ENCODE measurements at regions not wholly inside any gene's neighbourhood (a gene's known extent, or its start where the extent isn't known, plus 50 kb on each side); places are given as distances from the start of the nearest gene placed in this dataset.
"Not testable (repeated sequence)": the region's sequence is repeated elsewhere in the genome, so short reads cannot be mapped to it uniquely, and the experiment has no call there.

DNA sequence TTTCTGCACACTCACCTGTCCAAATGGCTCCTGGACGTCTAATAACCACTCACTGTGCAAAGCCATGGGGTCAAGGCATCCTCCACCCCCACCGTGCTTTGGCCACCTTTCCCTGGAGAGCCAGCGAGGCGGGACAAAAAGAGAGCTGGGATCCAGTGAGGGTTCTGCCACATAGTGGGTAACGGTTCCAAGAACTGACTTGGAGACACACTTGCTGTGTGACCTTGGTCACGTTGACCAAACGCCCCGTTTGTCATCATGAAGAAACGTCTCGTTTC, 287.2 kb downstream of the TFAP2C start:
- TF ChIP-seq, protein P1, sequence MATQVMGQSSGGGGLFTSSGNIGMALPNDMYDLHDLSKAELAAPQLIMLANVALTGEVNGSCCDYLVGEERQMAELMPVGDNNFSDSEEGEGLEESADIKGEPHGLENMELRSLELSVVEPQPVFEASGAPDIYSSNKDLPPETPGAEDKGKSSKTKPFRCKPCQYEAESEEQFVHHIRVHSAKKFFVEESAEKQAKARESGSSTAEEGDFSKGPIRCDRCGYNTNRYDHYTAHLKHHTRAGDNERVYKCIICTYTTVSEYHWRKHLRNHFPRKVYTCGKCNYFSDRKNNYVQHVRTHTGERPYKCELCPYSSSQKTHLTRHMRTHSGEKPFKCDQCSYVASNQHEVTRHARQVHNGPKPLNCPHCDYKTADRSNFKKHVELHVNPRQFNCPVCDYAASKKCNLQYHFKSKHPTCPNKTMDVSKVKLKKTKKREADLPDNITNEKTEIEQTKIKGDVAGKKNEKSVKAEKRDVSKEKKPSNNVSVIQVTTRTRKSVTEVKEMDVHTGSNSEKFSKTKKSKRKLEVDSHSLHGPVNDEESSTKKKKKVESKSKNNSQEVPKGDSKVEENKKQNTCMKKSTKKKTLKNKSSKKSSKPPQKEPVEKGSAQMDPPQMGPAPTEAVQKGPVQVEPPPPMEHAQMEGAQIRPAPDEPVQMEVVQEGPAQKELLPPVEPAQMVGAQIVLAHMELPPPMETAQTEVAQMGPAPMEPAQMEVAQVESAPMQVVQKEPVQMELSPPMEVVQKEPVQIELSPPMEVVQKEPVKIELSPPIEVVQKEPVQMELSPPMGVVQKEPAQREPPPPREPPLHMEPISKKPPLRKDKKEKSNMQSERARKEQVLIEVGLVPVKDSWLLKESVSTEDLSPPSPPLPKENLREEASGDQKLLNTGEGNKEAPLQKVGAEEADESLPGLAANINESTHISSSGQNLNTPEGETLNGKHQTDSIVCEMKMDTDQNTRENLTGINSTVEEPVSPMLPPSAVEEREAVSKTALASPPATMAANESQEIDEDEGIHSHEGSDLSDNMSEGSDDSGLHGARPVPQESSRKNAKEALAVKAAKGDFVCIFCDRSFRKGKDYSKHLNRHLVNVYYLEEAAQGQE (IDR thresholded peaks at IDR 0.05; ENCODE audit: borderline replicate concordance): no peak
- TF ChIP-seq RAD21 (conservative IDR thresholded peaks at IDR 0.05) (no peak), SMC3 (conservative IDR thresholded peaks at IDR 0.05; ENCODE audit: poor library complexity) (no peak)
- H4K20me1 ChIP-seq (ENCODE audit: insufficient read depth): no peaks in the 10 kb centered on the region
- peaks cover 30% of the 10 kb centered on the region for H3K27me3 ChIP-seq (ENCODE audit: insufficient read depth, low read depth, low read length)
- no peak overlapping the region for H3K9ac ChIP-seq (ENCODE audit: low read length)
- H3K4me3 ChIP-seq (ENCODE audit: low read length): no peak overlapping the region
- H3K27ac ChIP-seq (ENCODE audit: low read length): no peak overlapping the region
- H3F3A ChIP-seq (ENCODE audit: insufficient read depth, low read length, poor library complexity, severe bottlenecking): no peaks in the 10 kb centered on the region
- H3K36me3 ChIP-seq (ENCODE audit: insufficient read depth, low read length): no peaks in the 10 kb centered on the region
- no peak overlapping the region for H2AFZ ChIP-seq (ENCODE audit: low read depth, low read length)
- H3K9me3 ChIP-seq (ENCODE audit: low read length): no peaks in the 10 kb centered on the region
- no peak overlapping the region for H3K4me2 ChIP-seq (ENCODE audit: low read length)
- no peaks in the 10 kb centered on the region for H3K9me2 ChIP-seq (ENCODE audit: insufficient read depth, low read length)
- H3K79me2 ChIP-seq (replicated peaks; ENCODE audit: insufficient read depth, low read length): no peaks in the 10 kb centered on the region

DNA sequence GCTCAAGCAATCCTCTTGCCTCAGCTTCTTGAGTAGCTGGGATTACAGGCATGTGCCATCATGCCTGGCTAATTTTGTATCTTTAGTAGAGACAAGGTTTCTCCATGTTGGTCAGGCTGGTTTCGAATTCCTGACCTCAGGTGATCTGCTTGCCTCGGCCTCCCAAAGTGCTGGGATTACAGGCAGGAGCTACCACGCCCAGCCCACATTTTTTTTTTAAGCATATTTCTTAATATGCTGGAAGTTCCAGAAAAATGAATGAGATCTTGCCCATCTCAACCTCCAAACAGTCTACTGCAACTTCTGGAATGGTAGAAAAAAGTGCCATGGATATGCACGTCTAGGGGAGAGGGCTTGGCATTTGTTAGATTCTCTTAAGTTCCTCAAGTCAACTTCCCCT, 290.9 kb downstream of the TFAP2C start:
- H3K4me3 ChIP-seq (ENCODE audit: low read length); H3K9ac ChIP-seq (ENCODE audit: low read length); H3K4me2 ChIP-seq (ENCODE audit: low read length); H2AFZ ChIP-seq (ENCODE audit: low read depth, low read length); H4K20me1 ChIP-seq (ENCODE audit: insufficient read depth); H3K79me2 ChIP-seq (replicated peaks; ENCODE audit: insufficient read depth, low read length); H3K27ac ChIP-seq (ENCODE audit: low read length); H3K9me2 ChIP-seq (ENCODE audit: insufficient read depth, low read length); H3K36me3 ChIP-seq (ENCODE audit: insufficient read depth, low read length); H3F3A ChIP-seq (ENCODE audit: insufficient read depth, low read length, poor library complexity, severe bottlenecking); H3K9me3 ChIP-seq (ENCODE audit: low read length): not testable (repeated sequence)
- peaks cover 65% of the 10 kb centered on the region for H3K27me3 ChIP-seq (ENCODE audit: insufficient read depth, low read depth, low read length)

DNA sequence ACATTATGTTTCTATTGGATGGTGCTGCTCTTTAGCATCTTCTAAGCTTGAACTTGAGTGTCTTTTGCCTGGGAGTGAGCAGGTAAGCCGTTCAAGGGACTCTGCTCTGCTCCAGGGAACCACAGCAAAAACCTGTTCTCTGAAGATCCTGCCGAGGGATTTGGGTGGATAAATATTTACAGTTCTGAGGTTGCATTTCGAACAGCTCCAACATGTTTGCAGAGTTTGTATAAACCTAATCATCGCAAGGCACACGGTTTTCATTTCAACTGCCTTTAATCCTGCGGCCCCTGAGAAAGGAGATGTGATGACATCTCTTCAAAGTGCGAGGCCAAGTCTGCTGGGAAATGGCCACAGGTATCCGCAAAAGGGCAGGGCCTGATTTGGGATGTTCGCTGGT, 293.4 kb downstream of the TFAP2C start:
- no peaks in the 10 kb centered on the region for H3K9me3 ChIP-seq (ENCODE audit: low read length)
- H4K20me1 ChIP-seq (ENCODE audit: insufficient read depth): no peaks in the 10 kb centered on the region
- TF ChIP-seq, protein P2, sequence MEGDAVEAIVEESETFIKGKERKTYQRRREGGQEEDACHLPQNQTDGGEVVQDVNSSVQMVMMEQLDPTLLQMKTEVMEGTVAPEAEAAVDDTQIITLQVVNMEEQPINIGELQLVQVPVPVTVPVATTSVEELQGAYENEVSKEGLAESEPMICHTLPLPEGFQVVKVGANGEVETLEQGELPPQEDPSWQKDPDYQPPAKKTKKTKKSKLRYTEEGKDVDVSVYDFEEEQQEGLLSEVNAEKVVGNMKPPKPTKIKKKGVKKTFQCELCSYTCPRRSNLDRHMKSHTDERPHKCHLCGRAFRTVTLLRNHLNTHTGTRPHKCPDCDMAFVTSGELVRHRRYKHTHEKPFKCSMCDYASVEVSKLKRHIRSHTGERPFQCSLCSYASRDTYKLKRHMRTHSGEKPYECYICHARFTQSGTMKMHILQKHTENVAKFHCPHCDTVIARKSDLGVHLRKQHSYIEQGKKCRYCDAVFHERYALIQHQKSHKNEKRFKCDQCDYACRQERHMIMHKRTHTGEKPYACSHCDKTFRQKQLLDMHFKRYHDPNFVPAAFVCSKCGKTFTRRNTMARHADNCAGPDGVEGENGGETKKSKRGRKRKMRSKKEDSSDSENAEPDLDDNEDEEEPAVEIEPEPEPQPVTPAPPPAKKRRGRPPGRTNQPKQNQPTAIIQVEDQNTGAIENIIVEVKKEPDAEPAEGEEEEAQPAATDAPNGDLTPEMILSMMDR (IDR thresholded peaks at IDR 0.05; ENCODE audit: poor library complexity, severe bottlenecking): no peak
- TF ChIP-seq TAF1 (IDR thresholded peaks at IDR 0.05; ENCODE audit: low read depth) (no peak), EZH2 (IDR thresholded peaks at IDR 0.05; ENCODE audit: borderline replicate concordance, insufficient read depth, low read length, poor library complexity, severe bottlenecking) (no peak), RAD21 (conservative IDR thresholded peaks at IDR 0.05) (no peak), EP300 (conservative IDR thresholded peaks at IDR 0.05; ENCODE audit: poor library complexity, severe bottlenecking) (no peak), POLR2AphosphoS5 (IDR thresholded peaks at IDR 0.05) (no peak), SMC3 (conservative IDR thresholded peaks at IDR 0.05; ENCODE audit: poor library complexity) (no peak)
- TF ChIP-seq, protein P1 (IDR thresholded peaks at IDR 0.05; ENCODE audit: borderline replicate concordance): no peak
- H3K79me2 ChIP-seq (replicated peaks; ENCODE audit: insufficient read depth, low read length): no peaks in the 10 kb centered on the region
- no peaks in the 10 kb centered on the region for H3K9me2 ChIP-seq (ENCODE audit: insufficient read depth, low read length)
- H3K4me3 ChIP-seq (ENCODE audit: low read length): no peak overlapping the region
- no peak overlapping the region for H3K4me2 ChIP-seq (ENCODE audit: low read length)
- no peaks in the 10 kb centered on the region for H3F3A ChIP-seq (ENCODE audit: insufficient read depth, low read length, poor library complexity, severe bottlenecking)
- H3K27me3 ChIP-seq (ENCODE audit: insufficient read depth, low read depth, low read length): peaks cover 86% of the 10 kb centered on the region
- no peak overlapping the region for H3K27ac ChIP-seq (ENCODE audit: low read length)
- H3K36me3 ChIP-seq (ENCODE audit: insufficient read depth, low read length): no peaks in the 10 kb centered on the region
- no peak overlapping the region for H2AFZ ChIP-seq (ENCODE audit: low read depth, low read length)
- no peak overlapping the region for H3K9ac ChIP-seq (ENCODE audit: low read length)
